Astrocyte (in vitro differentiated cells and primary cell): ENCODE measurements at regions not wholly inside any gene's neighbourhood (a gene's known extent, or its start where the extent isn't known, plus 50 kb on each side); places are given as distances from the start of the nearest gene placed in this dataset.

ENCODE experiments used
- EZH2 ChIP-seq: IDR thresholded peaks from 2 replicates; pipeline ENCODE4 v1.6.1; 2012; ENCODE audit warnings: mild to moderate bottlenecking, low read length, inconsistent platforms; ENCODE audit not compliant: insufficient read depth
- TF ChIP-seq, protein P1 (sequence below): IDR thresholded peaks from 2 replicates; pipeline ENCODE4 v1.5.1; 2011; ENCODE audit warnings: low read depth, mild to moderate bottlenecking, inconsistent platforms, low read length, moderate library complexity; ENCODE audit not compliant: insufficient read depth

DNA sequence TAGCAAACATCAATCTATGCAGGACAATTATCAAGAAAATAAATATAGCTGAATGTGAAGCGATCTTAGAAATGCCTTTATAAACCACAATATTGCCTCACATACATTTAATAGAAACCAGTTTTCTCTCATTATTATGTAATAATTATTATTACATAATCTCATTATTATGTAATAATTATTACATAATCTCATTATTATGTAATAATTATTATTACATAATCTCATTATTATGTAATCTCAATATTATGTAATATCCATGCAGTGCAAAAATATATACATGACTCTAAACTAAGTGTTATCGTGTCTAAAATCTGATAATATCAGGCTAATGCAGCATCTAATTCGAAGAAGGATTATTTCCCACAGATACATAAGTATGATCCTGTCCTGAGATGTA lies 563.9 kb upstream of the SEMA6A start:
- no peak for TF ChIP-seq EZH2
- TF ChIP-seq, protein P1, sequence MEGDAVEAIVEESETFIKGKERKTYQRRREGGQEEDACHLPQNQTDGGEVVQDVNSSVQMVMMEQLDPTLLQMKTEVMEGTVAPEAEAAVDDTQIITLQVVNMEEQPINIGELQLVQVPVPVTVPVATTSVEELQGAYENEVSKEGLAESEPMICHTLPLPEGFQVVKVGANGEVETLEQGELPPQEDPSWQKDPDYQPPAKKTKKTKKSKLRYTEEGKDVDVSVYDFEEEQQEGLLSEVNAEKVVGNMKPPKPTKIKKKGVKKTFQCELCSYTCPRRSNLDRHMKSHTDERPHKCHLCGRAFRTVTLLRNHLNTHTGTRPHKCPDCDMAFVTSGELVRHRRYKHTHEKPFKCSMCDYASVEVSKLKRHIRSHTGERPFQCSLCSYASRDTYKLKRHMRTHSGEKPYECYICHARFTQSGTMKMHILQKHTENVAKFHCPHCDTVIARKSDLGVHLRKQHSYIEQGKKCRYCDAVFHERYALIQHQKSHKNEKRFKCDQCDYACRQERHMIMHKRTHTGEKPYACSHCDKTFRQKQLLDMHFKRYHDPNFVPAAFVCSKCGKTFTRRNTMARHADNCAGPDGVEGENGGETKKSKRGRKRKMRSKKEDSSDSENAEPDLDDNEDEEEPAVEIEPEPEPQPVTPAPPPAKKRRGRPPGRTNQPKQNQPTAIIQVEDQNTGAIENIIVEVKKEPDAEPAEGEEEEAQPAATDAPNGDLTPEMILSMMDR: no peak
